ENCODE measurements at regions not wholly inside any gene's neighbourhood (a gene's known extent, or its start where the extent isn't known, plus 50 kb on each side); places are given as distances from the start of the nearest gene placed in this dataset.

DNA sequence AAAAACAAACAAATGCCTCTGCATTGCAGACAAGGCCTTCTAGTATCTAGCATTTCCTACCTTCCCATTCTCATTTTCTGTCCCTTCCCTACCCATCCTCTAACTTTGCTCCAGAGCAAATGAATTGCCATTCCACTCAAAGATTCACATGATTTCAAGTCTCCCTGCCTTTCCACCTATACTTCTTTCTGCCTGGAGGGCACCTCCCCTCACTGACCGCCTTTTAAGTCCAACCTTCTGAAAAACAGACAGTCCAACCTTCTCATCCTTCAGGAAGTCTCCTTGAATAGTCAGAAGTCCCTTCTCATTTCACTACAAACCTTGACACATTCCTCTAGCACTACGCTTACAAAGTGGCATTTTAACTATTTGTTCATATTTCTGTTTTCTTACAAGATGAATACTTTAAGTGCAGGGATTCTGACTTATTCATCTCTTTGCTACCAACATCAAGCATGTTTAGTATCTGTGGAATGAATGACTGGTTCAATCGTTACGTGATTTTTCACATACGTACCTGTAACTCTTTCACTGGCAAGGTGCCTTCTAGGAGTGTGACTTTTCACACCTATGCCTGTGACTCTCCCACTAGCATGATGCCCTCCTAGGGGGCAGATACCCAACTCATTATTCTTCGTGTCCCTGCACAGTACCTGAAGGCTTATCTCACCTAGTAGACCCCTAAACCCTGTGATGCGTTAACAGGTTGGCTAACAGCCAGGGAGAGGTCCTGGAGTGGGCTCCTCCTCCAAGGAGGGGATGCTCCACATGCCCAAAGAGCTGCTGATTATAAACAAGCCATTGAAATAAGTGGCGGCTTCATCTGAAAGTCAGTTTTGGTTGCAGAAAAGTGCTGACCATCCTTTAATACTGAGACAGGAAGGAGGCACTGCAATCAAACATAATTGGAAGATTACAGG lies 356.2 kb downstream of the MYCN start:
- TF ChIP-seq, protein P1, sequence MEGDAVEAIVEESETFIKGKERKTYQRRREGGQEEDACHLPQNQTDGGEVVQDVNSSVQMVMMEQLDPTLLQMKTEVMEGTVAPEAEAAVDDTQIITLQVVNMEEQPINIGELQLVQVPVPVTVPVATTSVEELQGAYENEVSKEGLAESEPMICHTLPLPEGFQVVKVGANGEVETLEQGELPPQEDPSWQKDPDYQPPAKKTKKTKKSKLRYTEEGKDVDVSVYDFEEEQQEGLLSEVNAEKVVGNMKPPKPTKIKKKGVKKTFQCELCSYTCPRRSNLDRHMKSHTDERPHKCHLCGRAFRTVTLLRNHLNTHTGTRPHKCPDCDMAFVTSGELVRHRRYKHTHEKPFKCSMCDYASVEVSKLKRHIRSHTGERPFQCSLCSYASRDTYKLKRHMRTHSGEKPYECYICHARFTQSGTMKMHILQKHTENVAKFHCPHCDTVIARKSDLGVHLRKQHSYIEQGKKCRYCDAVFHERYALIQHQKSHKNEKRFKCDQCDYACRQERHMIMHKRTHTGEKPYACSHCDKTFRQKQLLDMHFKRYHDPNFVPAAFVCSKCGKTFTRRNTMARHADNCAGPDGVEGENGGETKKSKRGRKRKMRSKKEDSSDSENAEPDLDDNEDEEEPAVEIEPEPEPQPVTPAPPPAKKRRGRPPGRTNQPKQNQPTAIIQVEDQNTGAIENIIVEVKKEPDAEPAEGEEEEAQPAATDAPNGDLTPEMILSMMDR (IDR thresholded peaks at IDR 0.05; ENCODE audit: insufficient read depth, low read length, poor library complexity, severe bottlenecking): no peak
- TF ChIP-seq EZH2phosphoT487 (conservative IDR thresholded peaks at IDR 0.05; ENCODE audit: low read length): no peak
